ENCODE measurements at regions not wholly inside any gene's neighbourhood (a gene's known extent, or its start where the extent isn't known, plus 50 kb on each side); places are given as distances from the start of the nearest gene placed in this dataset.
A peak's percentile ranks its signal among the peaks of the same experiment; 100 is the strongest.

- H3K27ac Mint-ChIP-seq: no peak overlapping the region
- ChIA-PET POLR2A (no interaction called here), CTCF (no interaction called here)
- peaks cover 54% of the 10 kb centered on the region for H3K4me1 Mint-ChIP-seq
- H3K36me3 Mint-ChIP-seq: no peaks in the 10 kb centered on the region
- H3K27me3 Mint-ChIP-seq (ENCODE audit: low read depth): peaks cover 98% of the 10 kb centered on the region
- no peaks in the 10 kb centered on the region for H3K9me3 Mint-ChIP-seq
- H3K4me3 Mint-ChIP-seq: peak overlapping the region; percentile 71
- ATAC-seq (peak; percentile 6), DNase-seq (ENCODE audit: low spot score) (peak; percentile 57)
- TF ChIP-seq ZNF512 (CRISPR knock-in tag; IDR thresholded peaks at IDR 0.05; ENCODE audit: borderline replicate concordance) (no peak), NR2C2 (CRISPR knock-in tag; IDR thresholded peaks at IDR 0.05) (no peak), FOXP1 (CRISPR knock-in tag; IDR thresholded peaks at IDR 0.05; ENCODE audit: borderline replicate concordance) (peak; percentile 16; the same call in 1 of the 2 replicates), ZBTB21 (CRISPR knock-in tag; IDR thresholded peaks at IDR 0.05; ENCODE audit: borderline replicate concordance) (no peak), E2F1 (CRISPR knock-in tag; IDR thresholded peaks at IDR 0.05) (no peak), ESRRA (CRISPR knock-in tag; IDR thresholded peaks at IDR 0.05; ENCODE audit: borderline replicate concordance) (no peak), ZBTB43 (CRISPR knock-in tag; IDR thresholded peaks at IDR 0.05) (peak; percentile 93)
These were observed 75.3 kb upstream of the TBCA start for GRCh38 chr5:77851176-77852067.

- DNase-seq (ENCODE audit: low spot score): no peak
- TF ChIP-seq ESRRA (CRISPR knock-in tag; IDR thresholded peaks at IDR 0.05; ENCODE audit: borderline replicate concordance) (no peak), OVOL2 (CRISPR knock-in tag; IDR thresholded peaks at IDR 0.05; ENCODE audit: borderline replicate concordance) (no peak), EMX1 (CRISPR knock-in tag; IDR thresholded peaks at IDR 0.05) (no peak)
- Mint-ChIP-seq H3K27ac (no peak overlapping the region), H3K4me3 (peak overlapping the region; percentile 71), H3K9me3 (no peaks in the 10 kb centered on the region), H3K27me3 (ENCODE audit: low read depth) (peaks cover 100% of the 10 kb centered on the region), H3K4me1 (peaks cover 54% of the 10 kb centered on the region), H3K36me3 (no peaks in the 10 kb centered on the region)
- CTCF ChIA-PET: interaction anchor here (1.1 kb wide), 1 partner anchor 157 kb away, joined by 3 read pairs; no protein-coding TSS in a partner anchor
- no peak for ATAC-seq
- POLR2A ChIA-PET: no interaction called here
These were observed 74.5 kb upstream of the TBCA start for GRCh38 chr5:77850536-77851175.

- ChIA-PET POLR2A (interaction anchor here (0.7 kb wide), 1 partner anchor 1257 kb away, joined by 3 read pairs; no protein-coding TSS in a partner anchor), CTCF (no interaction called here)
- DNase-seq (ENCODE audit: low spot score) (no peak), ATAC-seq (peak; percentile 10; the same call in 1 of the 2 replicates)
- Mint-ChIP-seq H3K4me3 (no peak overlapping the region), H3K36me3 (no peaks in the 10 kb centered on the region), H3K27me3 (ENCODE audit: low read depth) (peaks cover 100% of the 10 kb centered on the region), H3K27ac (no peak overlapping the region), H3K9me3 (no peaks in the 10 kb centered on the region), H3K4me1 (peaks cover 56% of the 10 kb centered on the region)
- no peak for TF ChIP-seq ZNF416 (CRISPR knock-in tag; IDR thresholded peaks at IDR 0.05)
- no peak for TF ChIP-seq ARID4B (CRISPR knock-in tag; IDR thresholded peaks at IDR 0.05; ENCODE audit: borderline replicate concordance)
- no peak for TF ChIP-seq TCF7 (CRISPR knock-in tag; IDR thresholded peaks at IDR 0.05; ENCODE audit: low read depth)
- no peak for TF ChIP-seq NR2C2 (CRISPR knock-in tag; IDR thresholded peaks at IDR 0.05)
- no peak for TF ChIP-seq MAX (CRISPR knock-in tag; IDR thresholded peaks at IDR 0.05)
- no peak for TF ChIP-seq ATF6 (CRISPR knock-in tag; IDR thresholded peaks at IDR 0.05)
- no peak for TF ChIP-seq TEAD1 (CRISPR knock-in tag; IDR thresholded peaks at IDR 0.05)
- TF ChIP-seq ELF4 (CRISPR knock-in tag; IDR thresholded peaks at IDR 0.05; ENCODE audit: low read depth): no peak
- TF ChIP-seq NR1H2 (CRISPR knock-in tag; IDR thresholded peaks at IDR 0.05): no peak
These were observed 73.3 kb upstream of the TBCA start for GRCh38 chr5:77849308-77849900.
